IMR-90 (cell line): ENCODE measurements at regions not wholly inside any gene's neighbourhood (a gene's known extent, or its start where the extent isn't known, plus 50 kb on each side); places are given as distances from the start of the nearest gene placed in this dataset.

ENCODE experiments used
- ATAC-seq: fragments of 200-7000 bp; cut with Tn5 transposase; 2 replicates; pipeline ENCODE4 v1.9.1; 2020; ENCODE audit warnings: low read depth, mild to moderate bottlenecking, moderate library complexity
- BruUV-seq: library from RNA; stranded (reverse); fragments of 400-500 nt; replicated peaks from 2 replicates; lab custom pipeline; 2021; lab: Mats Ljungman, UMichigan
- CTCF ChIA-PET: fragments of 300-600 bp; formaldehyde crosslinking; extraction: SDS; loops from one replicate; lab custom pipeline; 2021; ENCODE audit warnings: antibody characterized with exemption; lab: Yijun Ruan, JAX
- POLR2A ChIA-PET: fragments of 300-600 bp; sonication (Branson Sonifier 250); formaldehyde crosslinking; loops from one replicate; lab custom pipeline; 2022; ENCODE audit warnings: antibody characterized with exemption; ENCODE audit not compliant: unreplicated experiment; lab: Charles Lee
- DNase-seq: peaks from one replicate; pipeline ENCODE4 v3.0.0; 2013
- H2AFZ ChIP-seq: replicated peaks from 2 replicates; pipeline ENCODE3; 2013; ENCODE audit warnings: low read length, mild to moderate bottlenecking; ENCODE audit not compliant: poor library complexity
- H2AK5ac ChIP-seq: 2 replicates; pipeline ENCODE4 v1.6.1; 2013; ENCODE audit warnings: low read depth, low read length, inconsistent platforms
- H2AK9ac ChIP-seq: replicated peaks from 2 replicates; pipeline ENCODE3; 2013; ENCODE audit warnings: mild to moderate bottlenecking, low read depth, low read length, moderate library complexity; ENCODE audit not compliant: poor library complexity
- H2BK120ac ChIP-seq: 2 replicates; pipeline ENCODE4 v1.6.1; 2013; ENCODE audit warnings: low read depth, low read length, inconsistent platforms
- H2BK15ac ChIP-seq: 3 replicates; pipeline ENCODE4 v1.6.1; 2013; ENCODE audit warnings: low read depth, low read length, inconsistent platforms
- H2BK20ac ChIP-seq: 2 replicates; pipeline ENCODE4 v1.6.1; 2013; ENCODE audit warnings: low read depth, mild to moderate bottlenecking, inconsistent platforms, low read length, moderate library complexity
- H2BK5ac ChIP-seq: 2 replicates; pipeline ENCODE4 v1.6.1; 2013; ENCODE audit warnings: mild to moderate bottlenecking, low read depth, low read length, inconsistent platforms; ENCODE audit not compliant: poor library complexity, severe bottlenecking
- H3K14ac ChIP-seq: replicated peaks from 2 replicates; pipeline ENCODE4 v1.6.1; 2013; ENCODE audit warnings: low read depth, low read length, inconsistent platforms
- H3K18ac ChIP-seq: 2 replicates; pipeline ENCODE4 v1.6.1; 2013; ENCODE audit warnings: low read depth, low read length, control low read depth
- H3K23ac ChIP-seq: 2 replicates; pipeline ENCODE4 v1.6.1; 2013; ENCODE audit warnings: low read depth, low read length, inconsistent platforms
- H3K27ac ChIP-seq: 2 replicates; pipeline ENCODE4 v1.5.1; 2013; ENCODE audit warnings: mild to moderate bottlenecking, control low read depth, low read length; ENCODE audit not compliant: insufficient read depth
- H3K27me3 ChIP-seq: 2 replicates; pipeline ENCODE4 v1.6.1; 2013; ENCODE audit warnings: low read length; ENCODE audit not compliant: control insufficient read depth, insufficient read depth
- H3K36me3 ChIP-seq: 2 replicates; pipeline ENCODE4 v1.6.1; 2013; ENCODE audit warnings: low read length, mixed read lengths; ENCODE audit not compliant: control insufficient read depth, insufficient read depth
- H3K4ac ChIP-seq: 2 replicates; pipeline ENCODE4 v1.6.1; 2013; ENCODE audit warnings: low read depth, low read length, inconsistent platforms
- H3K4me1 ChIP-seq: 2 replicates; pipeline ENCODE4 v1.6.1; 2013; ENCODE audit warnings: low read length, mixed read lengths; ENCODE audit not compliant: control insufficient read depth, insufficient read depth
- H3K4me2 ChIP-seq: 2 replicates; pipeline ENCODE4 v1.6.1; 2013; ENCODE audit warnings: low read depth, mild to moderate bottlenecking, control low read depth, low read length, moderate library complexity
- H3K4me3 ChIP-seq: 2 replicates; pipeline ENCODE4 v1.5.1; 2013; ENCODE audit warnings: low read depth, mild to moderate bottlenecking, control low read depth, low read length, moderate library complexity; ENCODE audit not compliant: insufficient read depth
- H3K56ac ChIP-seq: 2 replicates; pipeline ENCODE4 v1.6.1; 2013; ENCODE audit warnings: low read length, inconsistent platforms; ENCODE audit not compliant: insufficient read depth; ENCODE audit errors: extremely low read depth
- H3K79me1 ChIP-seq, 2 experiments: 2 replicates each; pipeline ENCODE4 v1.6.1; 2013; ENCODE audit warnings: low read length in 2 of 2, inconsistent platforms in 1 of 2, low read depth in 1 of 2
- H3K9ac ChIP-seq: 2 replicates; pipeline ENCODE4 v1.6.1; 2013; ENCODE audit warnings: low read depth, low read length, control low read depth
- H3K9me1 ChIP-seq: 2 replicates; pipeline ENCODE4 v1.6.1; 2013; ENCODE audit warnings: low read length, inconsistent platforms; ENCODE audit not compliant: insufficient read depth
- H3K9me3 ChIP-seq: 2 replicates; pipeline ENCODE4 v1.6.1; 2013; ENCODE audit warnings: low read length; ENCODE audit not compliant: control insufficient read depth, insufficient read depth
- H4K20me1 ChIP-seq: 2 replicates; pipeline ENCODE4 v1.6.1; 2013; ENCODE audit warnings: low read length, inconsistent platforms; ENCODE audit not compliant: insufficient read depth
- H4K5ac ChIP-seq: 2 replicates; pipeline ENCODE4 v1.6.1; 2013; ENCODE audit warnings: mild to moderate bottlenecking, low read depth, low read length, control low read depth
- H4K8ac ChIP-seq, 2 experiments: 2 replicates each; pipeline ENCODE4 v1.6.1; 2013; ENCODE audit warnings: low read depth in 2 of 2, low read length in 2 of 2, control low read depth in 1 of 2, inconsistent platforms in 1 of 2
- H4K91ac ChIP-seq: 2 replicates; pipeline ENCODE4 v1.6.1; 2013; ENCODE audit warnings: low read depth, low read length, inconsistent platforms; ENCODE audit not compliant: insufficient read depth
- CEBPB ChIP-seq: IDR thresholded peaks from 2 replicates; pipeline ENCODE4 v1.6.1; 2012; ENCODE audit warnings: low read depth, low read length, improper control_type of control experiment
- CHD1 ChIP-seq: IDR thresholded peaks from 2 replicates; pipeline ENCODE4 v1.6.1; 2012; ENCODE audit warnings: low read depth, low read length, improper control_type of control experiment
- CTCF ChIP-seq: conservative IDR thresholded peaks from 2 replicates; pipeline ENCODE4 v1.5.1; 2012; ENCODE audit warnings: mild to moderate bottlenecking, low read depth, low read length, improper control_type of control experiment
- FOS ChIP-seq: fragments of 150-350 bp; IDR thresholded peaks from 2 replicates; pipeline ENCODE4 v1.6.1; 2016; ENCODE audit warnings: low read depth, low read length
- MAFK ChIP-seq: IDR thresholded peaks from 2 replicates; pipeline ENCODE4 v1.6.1; 2012; ENCODE audit warnings: low read depth, low read length, improper control_type of control experiment
- NFE2L2 ChIP-seq: fragments of 150-350 bp; IDR thresholded peaks from 2 replicates; pipeline ENCODE4 v1.6.1; 2016; ENCODE audit warnings: low read depth, mild to moderate bottlenecking, low read length
- POLR2A ChIP-seq: IDR thresholded peaks from 2 replicates; pipeline ENCODE4 v1.6.1; 2012; ENCODE audit warnings: mild to moderate bottlenecking, low read depth, low read length
- RCOR1 ChIP-seq: IDR thresholded peaks from 2 replicates; pipeline ENCODE4 v1.6.1; 2012; ENCODE audit warnings: mild to moderate bottlenecking, low read length, improper control_type of control experiment; ENCODE audit not compliant: insufficient replicate concordance
- RFX5 ChIP-seq: IDR thresholded peaks from 2 replicates; pipeline ENCODE4 v1.8.0; 2012; ENCODE audit warnings: low read depth, mild to moderate bottlenecking, low read length, moderate library complexity
- SMC3 ChIP-seq: fragments of 150-350 bp; IDR thresholded peaks from 2 replicates; pipeline ENCODE4 v1.6.1; 2016; ENCODE audit warnings: low read depth, mild to moderate bottlenecking, antibody characterized with exemption, low read length, moderate library complexity
- USF2 ChIP-seq: fragments of 150-350 bp; IDR thresholded peaks from 2 replicates; pipeline ENCODE4 v1.6.1; 2017; ENCODE audit warnings: mild to moderate bottlenecking, antibody characterized with exemption, low read length, low read depth
- WGBS, 2 experiments: methylation state at CpG; one replicate each; pipeline versions ENCODE4 v1.1.5 to v1.1.7; 2013; ENCODE audit warnings: missing lambda C conversion rate in 2 of 2; ENCODE audit not compliant: insufficient read length in 1 of 2; ENCODE audit errors: extremely low coverage in 2 of 2; 5-methylcytosine and 5-hydroxymethylcytosine counted together
- dilution Hi-C: fragments of 300-500 bp; cut with HindIII; formaldehyde crosslinking; loops from one replicate; pipeline ENCODE4 v1.14.3; 2018; ENCODE audit warnings: low sequenced_read_pairs; ENCODE audit not compliant: unreplicated experiment
- in situ Hi-C: fragments of 300-500 bp; cut with MboI; formaldehyde crosslinking; loops from 3 replicates; pipeline ENCODE4 v1.14.3; 2019; ENCODE audit warnings: low sequenced_read_pairs, inconsistent platforms, mixed read lengths
- intact Hi-C: fragments of 100-400 bp; cut with micrococcal nuclease; formaldehyde crosslinking; loops from 2 replicates; pipeline ENCODE4 v1.10.0; 2022

- Histone ChIP-seq H4K20me1 (no peaks in the 10 kb centered on the region), H3K9me3 (peaks cover 8% of the 10 kb centered on the region), H3K9ac (no peak overlapping the region), H2AFZ (no peak overlapping the region), H3K27me3 (no peaks in the 10 kb centered on the region), H3K79me1 (no peaks in the 10 kb centered on the region), H3K4me2 (no peak overlapping the region), H3K23ac (no peak overlapping the region), H2BK5ac (no peak overlapping the region), H3K4me3 (no peak overlapping the region), H4K5ac (no peak overlapping the region), H2BK120ac (no peak overlapping the region), H2AK9ac (no peak overlapping the region), H2BK20ac (no peak overlapping the region), H2BK15ac (no peak overlapping the region), H4K8ac (no peak overlapping the region), H3K4ac (no peak overlapping the region), H3K56ac (no peak overlapping the region), H3K36me3 (no peaks in the 10 kb centered on the region), H3K27ac (no peak overlapping the region), H2AK5ac (no peak overlapping the region), H4K91ac (no peak overlapping the region), H3K9me1 (no peaks in the 10 kb centered on the region), H3K18ac (no peak overlapping the region), H3K4me1 (no peaks in the 10 kb centered on the region), H3K14ac (no peak overlapping the region)
- ATAC-seq, result no peak
- no peak for TF ChIP-seq POLR2A
- no peak for TF ChIP-seq NFE2L2
- TF ChIP-seq USF2, result no peak
- TF ChIP-seq SMC3, result no peak
- TF ChIP-seq CTCF, result no peak
- no peak for TF ChIP-seq CHD1
- no peak for TF ChIP-seq MAFK
- TF ChIP-seq FOS, result no peak
- TF ChIP-seq CEBPB, result no peak
- no peak for TF ChIP-seq RFX5
- TF ChIP-seq RCOR1, result no peak
- WGBS, 2 experiments, result no CpG with 5 or more reads among the region's 4 CpGs
- no peak for DNase-seq
- dilution Hi-C loops (no loop called here), intact Hi-C loops (no loop called here), in situ Hi-C loops (no loop called here)
- BruUV-seq, result no TSS peak
- ChIA-PET POLR2A (no interaction called here), CTCF (no interaction called here)
Measured at GRCh38 chr5:85648495-85648894, 969.2 kb upstream of the COX7C start.
